ENCODE measurements at regions not wholly inside any gene's neighbourhood (a gene's known extent, or its start where the extent isn't known, plus 50 kb on each side); places are given as distances from the start of the nearest gene placed in this dataset.

DNA sequence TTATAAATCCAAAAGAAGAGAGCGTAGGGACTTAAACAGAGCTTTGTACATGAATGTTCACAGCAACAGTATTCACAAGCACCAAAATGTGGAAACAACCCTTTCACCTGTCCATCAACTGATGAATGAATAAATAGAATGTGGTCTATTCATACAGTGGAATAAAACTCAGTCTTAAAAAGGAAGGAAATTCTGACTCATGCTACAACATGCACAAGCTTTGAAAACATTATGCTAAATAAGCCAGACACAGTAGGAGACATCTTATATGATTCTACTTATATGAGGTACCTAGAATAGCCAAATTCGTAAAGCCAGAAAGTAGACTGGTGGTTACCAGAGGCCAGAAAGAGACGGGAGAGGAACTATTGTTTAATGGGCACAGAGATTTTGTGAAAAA lies 74.3 kb downstream of the SHANK2 start:
- H2AFZ ChIP-seq (ENCODE audit: low read depth) = no peak overlapping the region
- H3K4me1 ChIP-seq (ENCODE audit: low read depth, poor library complexity, severe bottlenecking) = no peaks in the 10 kb centered on the region
- no peaks in the 10 kb centered on the region for H3K79me2 ChIP-seq (ENCODE audit: insufficient read depth, low read depth)
- no peak overlapping the region for H3K27ac ChIP-seq
- no peaks in the 10 kb centered on the region for H4K20me1 ChIP-seq (ENCODE audit: insufficient read depth)
- TF ChIP-seq, protein P1, sequence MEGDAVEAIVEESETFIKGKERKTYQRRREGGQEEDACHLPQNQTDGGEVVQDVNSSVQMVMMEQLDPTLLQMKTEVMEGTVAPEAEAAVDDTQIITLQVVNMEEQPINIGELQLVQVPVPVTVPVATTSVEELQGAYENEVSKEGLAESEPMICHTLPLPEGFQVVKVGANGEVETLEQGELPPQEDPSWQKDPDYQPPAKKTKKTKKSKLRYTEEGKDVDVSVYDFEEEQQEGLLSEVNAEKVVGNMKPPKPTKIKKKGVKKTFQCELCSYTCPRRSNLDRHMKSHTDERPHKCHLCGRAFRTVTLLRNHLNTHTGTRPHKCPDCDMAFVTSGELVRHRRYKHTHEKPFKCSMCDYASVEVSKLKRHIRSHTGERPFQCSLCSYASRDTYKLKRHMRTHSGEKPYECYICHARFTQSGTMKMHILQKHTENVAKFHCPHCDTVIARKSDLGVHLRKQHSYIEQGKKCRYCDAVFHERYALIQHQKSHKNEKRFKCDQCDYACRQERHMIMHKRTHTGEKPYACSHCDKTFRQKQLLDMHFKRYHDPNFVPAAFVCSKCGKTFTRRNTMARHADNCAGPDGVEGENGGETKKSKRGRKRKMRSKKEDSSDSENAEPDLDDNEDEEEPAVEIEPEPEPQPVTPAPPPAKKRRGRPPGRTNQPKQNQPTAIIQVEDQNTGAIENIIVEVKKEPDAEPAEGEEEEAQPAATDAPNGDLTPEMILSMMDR (conservative IDR thresholded peaks at IDR 0.05; ENCODE audit: low read depth, low read length) = no peak
- no peak overlapping the region for H3K9ac ChIP-seq
- H3K27me3 ChIP-seq (ENCODE audit: insufficient read depth, low read depth) = no peaks in the 10 kb centered on the region
- H3K4me2 ChIP-seq = no peak overlapping the region
- H3K4me3 ChIP-seq (IDR thresholded peaks at IDR 0.05; ENCODE audit: insufficient read depth, low read depth, low read length) = no peak overlapping the region
- no peaks in the 10 kb centered on the region for H3K36me3 ChIP-seq (ENCODE audit: insufficient read depth)

DNA sequence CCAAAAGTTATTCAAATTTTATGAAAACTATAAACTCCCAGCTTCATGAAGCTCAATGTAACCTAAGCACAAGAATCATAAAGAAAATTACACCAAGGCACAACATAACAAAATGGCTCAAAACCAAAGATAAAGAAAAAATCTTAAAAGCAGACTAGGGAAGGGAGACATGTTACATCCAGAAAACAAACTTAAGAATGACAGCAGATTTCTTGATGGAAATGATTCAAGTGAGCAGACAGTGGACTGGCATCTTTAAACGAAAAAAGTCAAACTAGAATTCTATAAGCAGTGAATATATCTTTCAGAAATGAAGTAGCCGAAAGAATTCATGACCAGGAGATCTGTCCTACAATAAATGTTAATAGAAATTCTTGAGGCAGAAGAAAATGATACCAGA lies 75.6 kb downstream of the SHANK2 start:
- H3K36me3 ChIP-seq (ENCODE audit: insufficient read depth) = no peaks in the 10 kb centered on the region
- no peak overlapping the region for H3K27ac ChIP-seq
- H4K20me1 ChIP-seq (ENCODE audit: insufficient read depth) = no peaks in the 10 kb centered on the region
- H2AFZ ChIP-seq (ENCODE audit: low read depth) = no peak overlapping the region
- TF ChIP-seq, protein P1 (conservative IDR thresholded peaks at IDR 0.05; ENCODE audit: low read depth, low read length) = no peak
- no peak overlapping the region for H3K9ac ChIP-seq
- H3K27me3 ChIP-seq (ENCODE audit: insufficient read depth, low read depth) = no peaks in the 10 kb centered on the region
- H3K4me3 ChIP-seq (IDR thresholded peaks at IDR 0.05; ENCODE audit: insufficient read depth, low read depth, low read length) = no peak overlapping the region
- H3K4me1 ChIP-seq (ENCODE audit: low read depth, poor library complexity, severe bottlenecking) = no peaks in the 10 kb centered on the region
- no peak overlapping the region for H3K4me2 ChIP-seq
- H3K79me2 ChIP-seq (ENCODE audit: insufficient read depth, low read depth) = no peaks in the 10 kb centered on the region

DNA sequence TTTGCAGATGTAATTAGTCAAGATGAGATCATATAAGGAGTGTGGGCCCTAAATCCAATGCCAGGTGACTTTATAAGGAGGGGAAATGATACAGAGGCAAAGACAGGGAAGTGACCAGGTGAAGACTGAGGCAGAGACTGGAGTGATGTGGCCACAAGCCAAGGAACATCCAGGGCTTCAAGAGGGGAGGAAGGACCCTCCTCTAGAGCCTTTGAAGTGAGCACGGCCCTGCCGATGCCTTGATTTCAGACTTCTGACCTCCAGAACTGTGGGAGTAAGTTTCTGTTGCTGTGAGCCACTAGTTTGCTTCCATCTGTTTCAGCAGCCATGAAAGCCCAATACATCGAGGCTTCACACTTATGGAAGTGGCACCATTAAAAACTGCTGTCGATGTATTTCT lies 78.7 kb downstream of the SHANK2 start:
- H3K79me2 ChIP-seq (ENCODE audit: insufficient read depth, low read depth) = no peaks in the 10 kb centered on the region
- H4K20me1 ChIP-seq (ENCODE audit: insufficient read depth) = no peaks in the 10 kb centered on the region
- no peak overlapping the region for H3K4me3 ChIP-seq (IDR thresholded peaks at IDR 0.05; ENCODE audit: insufficient read depth, low read depth, low read length)
- TF ChIP-seq, protein P1 (conservative IDR thresholded peaks at IDR 0.05; ENCODE audit: low read depth, low read length) = no peak
- H3K4me2 ChIP-seq = no peak overlapping the region
- H3K27me3 ChIP-seq (ENCODE audit: insufficient read depth, low read depth) = no peaks in the 10 kb centered on the region
- H3K9ac ChIP-seq = no peak overlapping the region
- no peaks in the 10 kb centered on the region for H3K4me1 ChIP-seq (ENCODE audit: low read depth, poor library complexity, severe bottlenecking)
- no peaks in the 10 kb centered on the region for H3K36me3 ChIP-seq (ENCODE audit: insufficient read depth)
- H2AFZ ChIP-seq (ENCODE audit: low read depth) = no peak overlapping the region
- no peak overlapping the region for H3K27ac ChIP-seq

DNA sequence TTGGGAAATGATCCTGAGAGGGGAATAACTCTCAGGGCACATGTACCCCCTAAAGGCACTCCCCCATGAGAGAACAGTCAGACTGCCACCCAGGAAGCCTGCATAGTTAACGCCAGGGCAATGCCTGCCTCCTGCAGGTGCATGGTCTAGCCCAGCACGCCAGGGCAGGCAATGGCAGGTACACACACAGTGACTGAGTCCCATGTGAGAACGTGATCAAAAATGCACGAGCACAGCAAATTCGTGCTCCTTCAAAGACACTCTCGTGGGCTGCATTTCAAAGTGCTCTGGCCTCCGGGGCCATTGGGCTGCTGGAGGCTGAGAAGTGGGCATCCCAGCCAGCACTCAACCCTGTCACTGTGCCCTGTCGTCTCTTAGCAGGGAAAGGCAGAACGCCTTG lies 79.7 kb downstream of the SHANK2 start:
- no peak overlapping the region for H2AFZ ChIP-seq (ENCODE audit: low read depth)
- no peaks in the 10 kb centered on the region for H4K20me1 ChIP-seq (ENCODE audit: insufficient read depth)
- no peaks in the 10 kb centered on the region for H3K36me3 ChIP-seq (ENCODE audit: insufficient read depth)
- no peak overlapping the region for H3K4me2 ChIP-seq
- no peak overlapping the region for H3K9ac ChIP-seq
- TF ChIP-seq, protein P1 (conservative IDR thresholded peaks at IDR 0.05; ENCODE audit: low read depth, low read length) = no peak
- no peak overlapping the region for H3K27ac ChIP-seq
- no peak overlapping the region for H3K4me3 ChIP-seq (IDR thresholded peaks at IDR 0.05; ENCODE audit: insufficient read depth, low read depth, low read length)
- H3K79me2 ChIP-seq (ENCODE audit: insufficient read depth, low read depth) = no peaks in the 10 kb centered on the region
- no peaks in the 10 kb centered on the region for H3K4me1 ChIP-seq (ENCODE audit: low read depth, poor library complexity, severe bottlenecking)
- no peaks in the 10 kb centered on the region for H3K27me3 ChIP-seq (ENCODE audit: insufficient read depth, low read depth)

DNA sequence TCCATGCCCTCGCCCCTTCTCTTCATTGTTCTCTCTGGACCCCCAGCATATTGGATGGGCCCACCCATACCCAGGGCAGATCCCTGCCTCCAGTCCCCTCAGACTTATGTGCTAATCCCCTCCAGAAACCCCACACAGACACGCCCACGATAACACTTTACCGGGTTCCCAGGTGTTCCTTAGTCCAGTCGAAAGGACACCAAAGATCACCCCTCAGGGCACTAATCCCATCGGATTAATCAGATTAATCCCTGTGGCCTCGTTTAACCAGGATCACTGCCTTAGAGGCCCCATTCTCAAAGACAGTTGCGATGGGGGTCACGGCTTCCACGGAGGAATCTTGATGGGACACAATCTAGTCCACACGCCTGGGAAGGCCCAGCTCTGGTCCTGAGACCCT lies 80.8 kb downstream of the SHANK2 start:
- Histone ChIP-seq H3K27ac (no peak overlapping the region), H3K4me2 (no peak overlapping the region), H3K9ac (no peak overlapping the region), H3K36me3 (ENCODE audit: insufficient read depth) (no peaks in the 10 kb centered on the region), H3K79me2 (ENCODE audit: insufficient read depth, low read depth) (no peaks in the 10 kb centered on the region), H3K4me1 (ENCODE audit: low read depth, poor library complexity, severe bottlenecking) (no peaks in the 10 kb centered on the region), H3K27me3 (ENCODE audit: insufficient read depth, low read depth) (no peaks in the 10 kb centered on the region), H2AFZ (ENCODE audit: low read depth) (no peak overlapping the region), H4K20me1 (ENCODE audit: insufficient read depth) (no peaks in the 10 kb centered on the region), H3K4me3 (IDR thresholded peaks at IDR 0.05; ENCODE audit: insufficient read depth, low read depth, low read length) (no peak overlapping the region)
- TF ChIP-seq, protein P1 (conservative IDR thresholded peaks at IDR 0.05; ENCODE audit: low read depth, low read length) = no peak
